Thoracic aorta (tissue), 2 donors: ENCODE measurements at regions not wholly inside any gene's neighbourhood (a gene's known extent, or its start where the extent isn't known, plus 50 kb on each side); places are given as distances from the start of the nearest gene placed in this dataset.
"Not testable (repeated sequence)": the region's sequence is repeated elsewhere in the genome, so short reads cannot be mapped to it uniquely, and the experiment has no call there.

ENCODE experiments used
- ATAC-seq: fragments of 150-250 bp; one replicate; pipeline ENCODE4 v1.8.0; 2017; ENCODE audit warnings: low read depth; ENCODE audit not compliant: insufficient number of reproducible peaks, low FRiP score
- DNase-seq: peaks from one replicate; pipeline ENCODE4 v3.0.0-alpha.2; 2020; ENCODE audit warnings: low spot score
- H3K27ac ChIP-seq, 2 donors: fragments of 200-600 bp; sonication (generic); 1 replicate in 1 of 2; 2 replicates in 1 of 2; pipeline ENCODE4 v1.5.1; 2016; ENCODE audit warnings: mild to moderate bottlenecking in 2 of 2, moderate library complexity in 2 of 2
- H3K27me3 ChIP-seq: fragments of 200-600 bp; sonication (generic); replicated peaks from 2 replicates; pipeline ENCODE4 v1.6.0; 2016; ENCODE audit warnings: mild to moderate bottlenecking; ENCODE audit not compliant: insufficient read depth
- H3K36me3 ChIP-seq: fragments of 200-600 bp; sonication (generic); one replicate; pipeline ENCODE4 v1.5.1; 2016
- H3K4me1 ChIP-seq, 2 donors: fragments of 200-600 bp; sonication (generic); 1 replicate in 1 of 2; 2 replicates in 1 of 2; pipeline versions ENCODE4 v1.5.1 to v1.6.0; 2016; ENCODE audit warnings: low read depth in 2 of 2, mild to moderate bottlenecking in 1 of 2; ENCODE audit not compliant: control insufficient read depth in 1 of 2
- H3K4me3 ChIP-seq: fragments of 200-600 bp; sonication (generic); 2 replicates; pipeline ENCODE4 v1.5.1; 2016; ENCODE audit warnings: mild to moderate bottlenecking
- H3K9me3 ChIP-seq: fragments of 200-600 bp; sonication (generic); 2 replicates; pipeline ENCODE4 v1.5.1; 2016
- CTCF ChIP-seq: fragments of 200-600 bp; sonication (generic); IDR thresholded peaks from one replicate; pipeline ENCODE4 v1.5.1; 2019; ENCODE audit warnings: antibody characterized with exemption

- peaks cover 0 to 9% of the 10 kb centered on the region in 2 donors for H3K4me1 ChIP-seq
- H3K9me3 ChIP-seq = no peaks in the 10 kb centered on the region
- no peak overlapping the region for H3K4me3 ChIP-seq
- ATAC-seq (no peak), DNase-seq (no peak)
- TF ChIP-seq CTCF = no peak
- no peaks in the 10 kb centered on the region for H3K27me3 ChIP-seq
- H3K27ac ChIP-seq = no peak overlapping the region
- no peaks in the 10 kb centered on the region for H3K36me3 ChIP-seq
Measured at GRCh38 chr5:159807586-159807985, 108.7 kb upstream of the ADRA1B start.

GRCh38 chr5:159811712-159812111 lies 104.6 kb upstream of the ADRA1B start:
- no peak overlapping the region for H3K4me3 ChIP-seq
- DNase-seq (no peak), ATAC-seq (no peak)
- peaks cover 8 to 10% of the 10 kb centered on the region in 2 donors for H3K4me1 ChIP-seq
- no peak overlapping the region for H3K27ac ChIP-seq
- TF ChIP-seq CTCF = no peak
- H3K36me3 ChIP-seq = no peaks in the 10 kb centered on the region
- H3K27me3 ChIP-seq = no peaks in the 10 kb centered on the region
- H3K9me3 ChIP-seq = no peaks in the 10 kb centered on the region

GRCh38 chr5:159812759-159813158 lies 103.5 kb upstream of the ADRA1B start:
- H3K27ac ChIP-seq, DNase-seq, H3K4me3 ChIP-seq, H3K9me3 ChIP-seq, ATAC-seq, H3K27me3 ChIP-seq, H3K36me3 ChIP-seq: not testable (repeated sequence)
- H3K4me1 ChIP-seq = peaks cover 12 to 16% of the 10 kb centered on the region in 2 donors

GRCh38 chr5:159814222-159814621 lies 102.1 kb upstream of the ADRA1B start:
- no peak for DNase-seq
- H3K9me3 ChIP-seq = no peaks in the 10 kb centered on the region
- no peaks in the 10 kb centered on the region for H3K36me3 ChIP-seq
- H3K4me3 ChIP-seq = no peak overlapping the region
- no peak overlapping the region for H3K27ac ChIP-seq
- H3K4me1 ChIP-seq = peaks cover 12 to 18% of the 10 kb centered on the region in 2 donors
- ATAC-seq = no peak
- H3K27me3 ChIP-seq = no peaks in the 10 kb centered on the region
- no peak for TF ChIP-seq CTCF

- no peak for TF ChIP-seq CTCF
- ATAC-seq (no peak), DNase-seq (no peak)
- no peak overlapping the region for H3K27ac ChIP-seq
- no peaks in the 10 kb centered on the region for H3K36me3 ChIP-seq
- no peaks in the 10 kb centered on the region for H3K9me3 ChIP-seq
- no peaks in the 10 kb centered on the region for H3K27me3 ChIP-seq
- H3K4me1 ChIP-seq = peaks cover 12 to 25% of the 10 kb centered on the region in 2 donors
- no peak overlapping the region for H3K4me3 ChIP-seq
Measured at GRCh38 chr5:159814805-159815585, 101.3 kb upstream of the ADRA1B start.
